T-helper 1 cell treated with Interleukin-12 subunit alpha and Interleukin-12 subunit beta and Interleukin-4 antibody, amounts not matched to agents 30 μg/mL and 1 μg/mL, for 36 hours (primary cell): ENCODE measurements at regions not wholly inside any gene's neighbourhood (a gene's known extent, or its start where the extent isn't known, plus 50 kb on each side); places are given as distances from the start of the nearest gene placed in this dataset.
"Not testable (repeated sequence)": the region's sequence is repeated elsewhere in the genome, so short reads cannot be mapped to it uniquely, and the experiment has no call there.

Source experiments
- H3K27ac Mint-ChIP-seq: one replicate; pipeline ENCODE4 v1.8.0; 2021; ENCODE audit warnings: mild to moderate bottlenecking, mixed read lengths
- H3K27me3 Mint-ChIP-seq: one replicate; pipeline ENCODE4 v1.8.0; 2021; ENCODE audit warnings: low read depth, mixed read lengths
- H3K36me3 Mint-ChIP-seq: one replicate; pipeline ENCODE4 v1.8.0; 2021; ENCODE audit warnings: low read depth, mixed read lengths
- H3K4me1 Mint-ChIP-seq: one replicate; pipeline ENCODE4 v1.8.0; 2021; ENCODE audit warnings: low read depth, mixed read lengths
- H3K4me3 Mint-ChIP-seq: one replicate; pipeline ENCODE4 v1.8.0; 2021; ENCODE audit warnings: mild to moderate bottlenecking, moderate library complexity, mixed read lengths
- H3K9me3 Mint-ChIP-seq: one replicate; pipeline ENCODE4 v1.8.0; 2021; ENCODE audit warnings: mixed read lengths

DNA sequence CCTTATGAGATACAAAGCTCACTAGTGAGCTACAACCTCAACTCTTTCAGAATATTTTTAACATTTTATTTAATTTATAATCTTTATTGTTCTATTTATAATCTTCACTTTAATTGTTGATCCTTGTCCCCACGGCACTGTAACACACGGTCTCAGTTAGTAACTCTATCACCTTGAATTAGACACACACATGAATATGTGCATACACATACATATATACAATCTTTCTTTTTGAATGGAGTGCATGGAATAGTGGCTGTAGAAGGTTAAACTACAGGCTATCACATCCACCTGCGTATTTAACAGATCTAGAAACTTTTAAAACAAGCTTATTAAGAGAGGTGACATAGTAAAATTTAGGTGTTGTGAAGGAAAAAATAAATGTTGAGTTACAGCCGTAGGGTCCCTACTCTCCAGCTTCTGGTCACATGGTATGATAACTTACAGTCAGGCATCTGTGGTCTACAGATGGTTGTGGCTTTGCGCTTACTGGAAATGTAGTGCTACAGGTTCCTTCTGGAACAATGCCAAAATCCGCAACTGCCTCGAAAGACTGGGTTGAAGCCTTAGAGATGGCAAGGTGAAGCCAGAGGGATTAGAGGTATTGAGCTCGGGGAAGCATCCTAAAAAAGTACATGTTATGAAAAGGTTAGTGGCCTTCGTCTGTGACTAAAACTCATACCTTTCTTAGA is 1324.1 kb upstream of the SLC39A10 start:
- H3K4me1 Mint-ChIP-seq, result no peaks in the 10 kb centered on the region
- no peak overlapping the region for H3K4me3 Mint-ChIP-seq

DNA sequence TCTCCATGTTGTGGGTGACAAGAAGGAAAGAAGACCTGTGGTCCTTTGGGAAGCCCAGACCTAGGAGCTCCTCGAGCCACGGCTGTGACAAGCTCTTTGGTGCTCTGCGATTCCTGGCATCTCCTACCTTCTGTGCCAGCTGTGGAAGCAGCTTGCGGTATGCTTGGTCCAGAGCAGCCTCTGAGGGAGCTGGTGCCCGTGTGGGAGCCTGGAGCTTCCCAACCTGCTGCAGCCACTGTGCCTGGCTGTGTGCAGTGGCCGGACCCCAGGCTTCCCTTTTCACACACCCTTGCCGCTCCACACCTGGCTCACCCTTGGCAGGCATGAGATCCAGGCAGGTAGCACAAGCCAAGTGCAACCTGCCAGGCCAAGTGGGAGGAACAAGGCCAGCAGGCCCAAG is 1328.6 kb upstream of the SLC39A10 start:
- no peaks in the 10 kb centered on the region for H3K36me3 Mint-ChIP-seq
- H3K9me3 Mint-ChIP-seq, result no peaks in the 10 kb centered on the region
- no peak overlapping the region for H3K27ac Mint-ChIP-seq
- no peak overlapping the region for H3K4me3 Mint-ChIP-seq
- no peaks in the 10 kb centered on the region for H3K4me1 Mint-ChIP-seq
- no peaks in the 10 kb centered on the region for H3K27me3 Mint-ChIP-seq

More for the DNA sequence above, 1324.1 kb upstream of the SLC39A10 start:
- Mint-ChIP-seq H3K9me3 (no peaks in the 10 kb centered on the region), H3K27ac (no peak overlapping the region), H3K27me3 (no peaks in the 10 kb centered on the region), H3K36me3 (no peaks in the 10 kb centered on the region)

DNA sequence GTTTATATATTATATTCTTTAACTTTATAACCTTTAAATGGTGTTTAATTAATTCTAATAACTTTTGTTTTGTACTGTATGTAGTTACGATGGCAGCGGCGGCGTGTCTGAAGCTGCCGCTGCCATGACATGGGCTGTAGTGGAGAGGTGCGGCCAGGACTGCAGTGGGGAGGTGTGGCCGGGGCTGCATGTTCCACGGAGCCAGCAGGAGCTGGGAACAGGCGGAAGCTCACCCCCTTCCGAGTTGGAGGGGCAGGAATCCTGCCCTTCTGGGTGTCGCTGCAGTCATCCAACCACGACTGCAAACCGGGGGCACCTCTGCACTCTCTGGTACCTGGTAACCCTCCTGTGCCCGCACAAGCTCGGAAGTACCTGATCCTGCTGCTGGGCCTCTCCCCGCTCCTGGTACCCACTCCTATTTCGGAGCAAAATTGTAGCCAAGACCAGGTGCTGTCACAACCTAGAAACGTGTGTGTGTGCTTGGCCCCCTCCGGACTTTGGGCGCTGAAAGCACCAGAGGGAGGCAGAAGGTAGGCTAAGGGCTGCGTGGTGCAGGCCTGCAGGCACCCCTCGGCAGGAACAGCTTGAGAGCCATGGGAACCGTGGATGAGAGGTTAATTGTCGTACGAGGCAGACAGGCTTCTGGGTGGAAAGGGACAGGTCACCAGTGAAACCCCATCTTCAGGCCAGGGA is 1329.7 kb upstream of the SLC39A10 start:
- no peaks in the 10 kb centered on the region for H3K9me3 Mint-ChIP-seq
- H3K27me3 Mint-ChIP-seq, result no peaks in the 10 kb centered on the region
- H3K36me3 Mint-ChIP-seq, result no peaks in the 10 kb centered on the region
- H3K4me3 Mint-ChIP-seq, result no peak overlapping the region
- H3K27ac Mint-ChIP-seq, result no peak overlapping the region
- H3K4me1 Mint-ChIP-seq, result no peaks in the 10 kb centered on the region

DNA sequence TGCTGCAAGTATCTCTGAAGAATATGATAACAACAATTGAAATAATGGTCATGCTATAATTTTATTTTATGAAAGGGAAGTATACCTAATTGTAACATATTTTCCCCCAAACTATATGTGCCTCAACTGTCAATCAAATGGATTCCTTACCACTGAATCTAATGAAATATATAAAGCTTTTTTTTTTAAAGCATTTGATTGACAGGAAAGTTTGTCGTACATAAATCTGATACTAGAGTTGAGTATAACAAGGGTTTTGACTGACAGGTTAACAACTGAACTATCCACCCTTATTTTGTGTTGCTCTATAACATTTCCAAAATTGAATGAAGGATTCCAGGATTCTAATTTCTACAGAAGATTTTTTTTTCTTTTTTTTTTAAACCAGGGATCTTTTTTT is 1333.3 kb upstream of the SLC39A10 start:
- H3K27ac Mint-ChIP-seq, result no peak overlapping the region
- no peaks in the 10 kb centered on the region for H3K27me3 Mint-ChIP-seq
- no peaks in the 10 kb centered on the region for H3K36me3 Mint-ChIP-seq
- no peak overlapping the region for H3K4me3 Mint-ChIP-seq
- H3K4me1 Mint-ChIP-seq, result no peaks in the 10 kb centered on the region
- H3K9me3 Mint-ChIP-seq, result no peaks in the 10 kb centered on the region

DNA sequence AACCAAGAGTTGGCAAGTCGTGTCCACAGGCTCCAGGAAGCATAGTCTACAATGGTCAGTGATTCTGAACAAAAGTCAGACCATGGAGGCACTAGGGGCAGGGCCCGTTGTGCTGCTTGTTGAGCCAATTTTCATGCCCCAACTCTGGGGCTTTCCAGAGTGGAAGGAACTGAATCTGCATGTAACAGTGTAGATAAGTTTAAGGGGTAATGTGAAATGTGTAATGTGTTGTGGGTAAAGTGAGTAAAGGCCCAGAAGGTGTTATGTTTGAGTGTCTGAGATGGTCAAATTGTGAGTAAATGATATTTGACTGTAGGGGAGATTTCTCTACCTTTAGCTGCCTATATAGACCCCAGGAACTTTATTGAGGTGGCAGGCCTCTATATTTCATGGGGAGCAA is 1336.5 kb upstream of the SLC39A10 start:
- no peak overlapping the region for H3K27ac Mint-ChIP-seq
- H3K4me1 Mint-ChIP-seq, result no peaks in the 10 kb centered on the region
- H3K36me3 Mint-ChIP-seq, result no peaks in the 10 kb centered on the region
- H3K27me3 Mint-ChIP-seq, result no peaks in the 10 kb centered on the region
- no peaks in the 10 kb centered on the region for H3K9me3 Mint-ChIP-seq
- H3K4me3 Mint-ChIP-seq, result no peak overlapping the region

DNA sequence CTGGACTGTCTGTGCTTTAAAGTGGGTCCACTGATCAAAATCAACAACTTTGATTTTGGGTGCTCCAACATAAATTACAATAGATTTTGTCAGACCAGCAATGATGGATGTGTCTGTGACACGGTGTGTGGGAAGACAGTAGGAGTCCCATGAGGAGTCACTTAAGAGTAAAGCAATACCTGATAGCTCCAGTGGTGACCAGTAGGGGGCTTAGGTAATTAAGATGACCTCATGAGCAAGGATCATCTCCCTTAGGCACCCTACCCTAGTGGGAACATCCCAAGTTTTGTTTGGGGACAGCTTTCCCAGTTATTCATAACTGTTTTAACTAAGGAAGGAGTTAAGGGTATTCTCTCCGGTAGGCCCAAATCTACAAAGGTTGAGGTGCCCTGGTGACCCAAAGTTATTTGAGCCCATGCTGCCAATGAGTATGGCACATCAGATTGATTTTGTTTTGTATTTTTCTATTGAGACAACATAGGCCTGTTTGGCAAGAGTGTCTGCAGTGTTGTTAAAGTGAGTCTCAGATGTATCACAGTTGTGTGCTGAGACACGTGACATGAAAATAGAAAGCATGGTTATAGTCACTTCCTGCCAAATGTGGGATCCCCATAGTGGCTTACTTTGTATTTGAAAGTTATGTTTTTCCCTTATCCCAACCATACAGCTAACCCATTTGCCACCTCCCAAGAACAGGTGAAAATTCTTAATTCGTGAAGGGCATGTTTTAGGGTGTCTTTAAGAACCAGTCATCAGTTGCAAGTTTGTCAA is 1337.6 kb upstream of the SLC39A10 start:
- Mint-ChIP-seq H3K27me3 (no peaks in the 10 kb centered on the region), H3K4me1 (no peaks in the 10 kb centered on the region), H3K9me3 (no peaks in the 10 kb centered on the region), H3K27ac (no peak overlapping the region), H3K4me3 (no peak overlapping the region), H3K36me3 (no peaks in the 10 kb centered on the region)

DNA sequence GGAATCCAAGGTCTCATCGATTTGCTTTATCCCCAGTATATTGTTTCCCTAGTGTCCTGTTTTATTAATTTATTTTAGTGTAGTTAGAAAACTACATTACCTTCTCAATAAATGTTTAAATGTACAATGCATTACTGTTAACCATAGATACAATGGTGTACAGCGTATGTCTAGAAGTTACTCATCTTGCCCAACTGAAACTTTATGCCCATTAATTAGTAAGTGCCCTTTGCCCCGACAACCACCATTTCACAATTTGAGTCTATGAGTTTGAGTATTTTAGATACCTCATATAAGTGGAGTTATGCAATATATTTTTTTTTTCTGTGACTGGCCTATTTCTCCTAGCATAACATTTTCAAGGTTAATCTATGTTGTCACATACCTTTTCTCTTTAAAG is 1343.0 kb upstream of the SLC39A10 start:
- Mint-ChIP-seq H3K4me3 (no peak overlapping the region), H3K27me3 (no peaks in the 10 kb centered on the region), H3K36me3 (no peaks in the 10 kb centered on the region), H3K27ac (no peak overlapping the region), H3K9me3 (no peaks in the 10 kb centered on the region), H3K4me1 (no peaks in the 10 kb centered on the region)

DNA sequence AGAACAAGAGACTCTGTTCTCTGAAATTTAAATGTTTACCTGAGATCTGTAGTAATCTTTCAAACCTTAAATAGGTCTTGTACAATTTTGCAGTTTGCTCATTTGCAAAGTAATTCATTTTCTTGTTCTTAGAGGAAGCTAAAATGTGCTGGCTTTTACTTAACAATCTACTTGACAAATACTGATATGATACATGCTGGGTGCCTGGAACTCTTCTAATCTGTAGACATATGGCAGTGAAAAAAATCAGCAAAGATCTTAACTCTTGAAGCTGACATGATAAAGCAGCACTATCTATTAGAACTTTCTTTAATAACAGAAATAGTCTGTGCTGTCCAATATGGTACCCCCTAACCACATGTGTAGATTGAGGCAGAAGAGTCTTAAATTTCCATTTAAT is 1352.8 kb upstream of the SLC39A10 start:
- no peak overlapping the region for H3K27ac Mint-ChIP-seq
- no peaks in the 10 kb centered on the region for H3K9me3 Mint-ChIP-seq
- no peak overlapping the region for H3K4me3 Mint-ChIP-seq
- no peaks in the 10 kb centered on the region for H3K36me3 Mint-ChIP-seq
- no peaks in the 10 kb centered on the region for H3K4me1 Mint-ChIP-seq
- H3K27me3 Mint-ChIP-seq, result no peaks in the 10 kb centered on the region

DNA sequence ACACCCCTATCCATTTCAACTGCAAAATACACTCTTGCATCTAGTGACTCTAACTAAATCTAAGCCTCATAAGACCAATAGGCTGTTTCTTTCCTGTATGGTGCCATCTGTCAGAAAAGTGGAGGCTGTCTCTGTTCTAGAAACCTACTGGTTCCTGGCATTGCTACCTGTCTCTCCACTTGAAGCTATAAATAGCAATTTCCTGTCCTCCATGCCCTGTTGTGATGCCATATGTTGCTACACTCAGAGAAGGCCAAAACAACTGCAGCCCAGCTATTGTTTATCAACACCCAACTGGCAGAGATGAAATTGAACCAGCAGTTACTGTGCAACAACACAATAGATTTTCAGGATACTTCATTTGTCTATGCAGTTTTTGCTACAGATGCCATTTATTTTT is 1355.1 kb upstream of the SLC39A10 start:
- Mint-ChIP-seq H3K9me3 (no peaks in the 10 kb centered on the region), H3K27me3 (no peaks in the 10 kb centered on the region), H3K4me1 (no peaks in the 10 kb centered on the region), H3K27ac (no peak overlapping the region), H3K36me3 (no peaks in the 10 kb centered on the region), H3K4me3 (no peak overlapping the region)

DNA sequence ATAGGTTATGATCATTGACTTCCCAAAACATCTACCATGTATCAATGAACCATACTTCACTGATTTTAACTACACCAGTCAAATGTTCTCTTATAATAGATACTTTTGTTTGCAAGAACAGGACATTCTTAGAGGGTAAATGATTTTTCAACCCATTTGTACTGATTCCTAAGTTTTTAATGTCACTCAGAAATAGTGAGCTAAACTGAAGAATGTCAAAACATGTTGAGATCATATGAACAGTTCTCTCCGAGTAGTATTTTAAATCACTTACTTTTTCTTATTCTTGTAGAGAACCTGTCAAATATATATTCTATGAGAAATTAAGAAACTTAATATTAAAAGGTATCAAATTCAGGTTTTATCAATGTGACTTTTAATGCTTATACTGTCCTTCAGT is 1362.9 kb upstream of the SLC39A10 start:
- Mint-ChIP-seq H3K9me3 (no peaks in the 10 kb centered on the region), H3K4me3 (no peak overlapping the region), H3K27me3 (no peaks in the 10 kb centered on the region), H3K27ac (no peak overlapping the region), H3K36me3 (no peaks in the 10 kb centered on the region), H3K4me1 (no peaks in the 10 kb centered on the region)

DNA sequence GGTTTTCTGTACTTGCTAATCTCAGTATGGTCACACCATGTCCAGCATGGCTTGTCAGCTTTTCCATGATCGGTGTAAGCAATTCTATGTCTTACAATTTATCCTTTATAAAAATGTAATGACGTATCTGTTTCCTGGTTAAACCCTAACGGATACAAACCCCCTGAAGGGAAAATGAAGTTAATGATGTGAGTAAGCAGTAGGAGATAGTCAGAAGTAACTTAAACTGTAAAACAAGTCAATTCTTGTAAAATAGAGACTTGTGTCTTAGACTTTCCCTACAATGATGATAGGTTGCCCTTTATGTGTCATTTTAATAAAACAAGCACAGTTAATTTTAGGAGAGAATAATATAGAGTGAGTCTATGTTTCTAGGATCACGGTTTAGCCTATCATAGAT is 1365.9 kb upstream of the SLC39A10 start:
- Mint-ChIP-seq H3K27ac (no peak overlapping the region), H3K27me3 (no peaks in the 10 kb centered on the region), H3K36me3 (no peaks in the 10 kb centered on the region), H3K4me1 (no peaks in the 10 kb centered on the region), H3K9me3 (no peaks in the 10 kb centered on the region), H3K4me3 (no peak overlapping the region)

DNA sequence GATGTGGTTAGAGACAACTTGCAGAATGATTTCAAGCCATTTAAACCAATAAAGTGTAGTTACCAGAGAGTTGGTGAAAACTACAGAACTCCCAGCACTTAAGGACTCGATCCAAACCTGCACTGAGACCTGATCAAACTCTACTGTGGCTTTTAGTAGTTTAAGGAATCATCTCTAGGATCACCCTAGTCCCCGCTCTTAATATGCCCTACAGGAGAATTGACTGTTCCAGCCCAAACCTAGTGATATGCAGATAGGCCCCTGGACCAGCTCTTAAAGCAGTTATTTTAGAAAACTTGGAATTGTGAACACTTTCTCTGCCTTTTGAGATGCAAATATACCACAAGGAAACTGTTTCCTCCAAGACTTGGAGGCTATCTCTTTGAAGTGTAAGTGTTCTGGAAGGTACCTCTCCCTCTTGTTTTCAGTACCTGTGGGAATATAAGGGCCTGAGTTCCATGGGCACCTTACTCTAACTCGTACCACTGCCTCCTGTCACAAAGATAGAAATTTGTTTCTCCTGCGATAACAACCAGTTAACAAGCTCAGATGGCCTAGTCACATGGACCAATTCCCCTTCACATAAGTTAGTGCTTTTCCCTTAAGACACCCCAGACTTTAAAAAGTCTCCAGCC is 1367.2 kb upstream of the SLC39A10 start:
- Mint-ChIP-seq H3K4me1 (no peaks in the 10 kb centered on the region), H3K9me3 (no peaks in the 10 kb centered on the region), H3K27ac (no peak overlapping the region)

DNA sequence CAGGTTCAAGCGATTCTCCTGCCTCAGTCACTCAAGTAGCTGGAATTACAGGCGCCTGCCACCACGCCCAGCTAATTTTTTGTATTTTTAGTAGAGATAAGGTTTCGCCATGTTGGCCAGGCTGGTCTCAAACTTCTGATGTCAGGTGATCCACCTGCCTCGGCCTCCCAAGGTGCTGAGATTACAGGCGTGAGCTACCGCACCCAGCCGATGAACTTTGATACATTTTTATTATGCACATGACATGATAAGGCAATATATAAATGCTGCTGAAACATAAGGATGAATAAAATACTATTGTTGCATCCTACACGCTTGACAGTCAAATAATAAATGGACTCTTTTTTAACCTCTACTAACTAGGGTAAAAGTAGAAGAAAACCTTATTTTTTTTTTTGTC is 1380.4 kb upstream of the SLC39A10 start:
- H3K4me3 Mint-ChIP-seq, H3K9me3 Mint-ChIP-seq: not testable (repeated sequence)

More for the DNA sequence above, 1367.2 kb upstream of the SLC39A10 start:
- H3K27me3 Mint-ChIP-seq, result no peaks in the 10 kb centered on the region
- H3K36me3 Mint-ChIP-seq, result no peaks in the 10 kb centered on the region
- H3K4me3 Mint-ChIP-seq, result no peak overlapping the region

DNA sequence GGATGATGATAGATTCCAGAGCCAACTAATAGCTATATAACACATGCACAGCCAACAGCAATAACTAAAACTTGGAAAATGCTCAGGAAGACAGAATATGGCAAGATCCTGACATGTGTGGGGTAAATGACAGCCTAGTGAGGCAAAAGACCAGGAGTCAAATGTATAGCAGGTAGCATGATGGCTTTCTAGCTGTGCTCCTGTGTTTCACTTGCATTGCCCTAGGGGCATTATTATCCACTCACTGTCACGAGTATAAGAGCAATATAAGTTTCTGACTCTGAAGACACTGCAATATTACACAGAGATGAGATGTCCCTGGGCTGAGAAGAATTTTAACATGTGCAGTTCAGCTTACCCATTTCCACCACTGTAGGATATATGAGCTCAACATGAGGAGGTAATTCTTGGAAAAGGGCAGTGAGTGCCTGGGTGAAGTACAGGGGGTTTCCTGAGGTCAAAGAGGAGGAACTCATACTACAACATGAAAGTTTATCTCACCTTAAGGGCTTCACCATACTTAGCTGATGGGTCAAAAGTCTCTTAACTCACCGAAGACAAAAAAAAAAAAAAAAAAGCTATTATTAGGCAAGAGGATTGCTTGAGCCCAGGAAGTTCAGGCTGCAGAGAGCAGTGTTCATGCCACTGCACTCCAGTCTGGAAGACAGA is 1385.6 kb upstream of the SLC39A10 start:
- Mint-ChIP-seq H3K27me3 (no peaks in the 10 kb centered on the region), H3K27ac (no peak overlapping the region), H3K4me3 (no peak overlapping the region), H3K36me3 (no peaks in the 10 kb centered on the region), H3K9me3 (no peaks in the 10 kb centered on the region), H3K4me1 (no peaks in the 10 kb centered on the region)

More for the DNA sequence above, 1380.4 kb upstream of the SLC39A10 start:
- not testable (repeated sequence) for H3K27me3 Mint-ChIP-seq, H3K36me3 Mint-ChIP-seq, H3K4me1 Mint-ChIP-seq, H3K27ac Mint-ChIP-seq
